ENCODE measurements at regions not wholly inside any gene's neighbourhood (a gene's known extent, or its start where the extent isn't known, plus 50 kb on each side); places are given as distances from the start of the nearest gene placed in this dataset.

DNA sequence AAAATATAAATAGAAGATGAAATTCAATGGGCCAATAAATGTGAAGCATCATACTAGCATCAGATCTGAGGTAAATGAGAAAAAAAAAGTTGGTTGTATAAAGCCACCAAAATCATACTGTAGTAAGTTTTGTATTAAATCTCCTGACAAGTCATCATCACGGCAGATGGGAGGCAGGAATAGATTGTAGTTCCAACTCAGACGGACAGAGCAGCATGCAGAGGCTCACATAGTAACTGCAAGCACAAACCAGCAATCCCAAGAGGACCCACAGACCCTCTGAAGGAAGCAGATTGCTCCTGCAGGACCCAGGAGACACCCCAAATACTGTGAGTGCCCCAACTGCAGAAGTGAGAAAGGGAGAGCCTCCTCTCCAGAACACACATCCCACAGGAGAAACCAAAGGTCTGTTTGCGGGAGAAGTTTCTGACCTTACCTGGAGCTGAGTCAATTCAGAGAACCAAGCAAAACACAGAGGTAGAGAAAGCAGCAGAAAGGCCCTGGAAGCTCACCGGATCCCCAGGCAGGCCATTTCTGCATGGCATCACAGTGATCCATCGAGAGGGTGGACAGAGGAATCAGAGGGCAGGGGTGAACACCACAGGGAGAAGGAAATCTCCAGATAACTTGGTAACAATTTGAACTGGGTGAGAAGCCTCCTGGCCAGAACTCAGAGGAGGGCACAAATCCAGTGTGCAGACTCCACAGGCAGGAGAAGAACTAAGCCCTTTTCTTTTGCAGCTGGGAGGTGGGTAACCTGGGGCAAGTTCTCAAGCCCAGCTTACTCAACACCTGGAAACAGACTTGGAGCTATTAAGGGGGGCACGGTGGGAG, 141.6 kb upstream of the ARHGEF26 start:
- DNase-seq (ENCODE audit: low read depth, low spot score) (no peak), FAIRE-seq (no peak)
- intact Hi-C loops (cut with micrococcal nuclease) = no loop called here
- no peak overlapping the region for H2AFZ ChIP-seq (ENCODE audit: low read depth, low read length)
- H3K36me3 ChIP-seq (ENCODE audit: control insufficient read depth in 2 of 2, extremely low read depth in 1 of 2, insufficient read depth in 2 of 2, low read length in 2 of 2) = no peaks in the 10 kb centered on the region
- peaks cover 4% of the 10 kb centered on the region for H3K4me1 ChIP-seq (ENCODE audit: control insufficient read depth, extremely low read depth, insufficient read depth, low read length)
- dilution Hi-C loops (cut with MboI; ENCODE audit: extremely low pct_ligation_motif_present, low sequenced_read_pairs) = no loop called here
- no peak overlapping the region for H3K9ac ChIP-seq (replicated peaks; ENCODE audit: extremely low read depth, insufficient read depth, low read length)
- no peak overlapping the region for H3K4me3 ChIP-seq (replicated peaks in 1 of 3; ENCODE audit: insufficient read depth in 1 of 3, low read depth in 1 of 3, low read length in 3 of 3)
- H3K79me2 ChIP-seq (ENCODE audit: control insufficient read depth, insufficient read depth, low read length) = no peaks in the 10 kb centered on the region
- no peak for TF ChIP-seq JUN (IDR thresholded peaks at IDR 0.05; ENCODE audit: borderline replicate concordance, insufficient read depth, insufficient read length, low read depth)
- TF ChIP-seq, protein P1, sequence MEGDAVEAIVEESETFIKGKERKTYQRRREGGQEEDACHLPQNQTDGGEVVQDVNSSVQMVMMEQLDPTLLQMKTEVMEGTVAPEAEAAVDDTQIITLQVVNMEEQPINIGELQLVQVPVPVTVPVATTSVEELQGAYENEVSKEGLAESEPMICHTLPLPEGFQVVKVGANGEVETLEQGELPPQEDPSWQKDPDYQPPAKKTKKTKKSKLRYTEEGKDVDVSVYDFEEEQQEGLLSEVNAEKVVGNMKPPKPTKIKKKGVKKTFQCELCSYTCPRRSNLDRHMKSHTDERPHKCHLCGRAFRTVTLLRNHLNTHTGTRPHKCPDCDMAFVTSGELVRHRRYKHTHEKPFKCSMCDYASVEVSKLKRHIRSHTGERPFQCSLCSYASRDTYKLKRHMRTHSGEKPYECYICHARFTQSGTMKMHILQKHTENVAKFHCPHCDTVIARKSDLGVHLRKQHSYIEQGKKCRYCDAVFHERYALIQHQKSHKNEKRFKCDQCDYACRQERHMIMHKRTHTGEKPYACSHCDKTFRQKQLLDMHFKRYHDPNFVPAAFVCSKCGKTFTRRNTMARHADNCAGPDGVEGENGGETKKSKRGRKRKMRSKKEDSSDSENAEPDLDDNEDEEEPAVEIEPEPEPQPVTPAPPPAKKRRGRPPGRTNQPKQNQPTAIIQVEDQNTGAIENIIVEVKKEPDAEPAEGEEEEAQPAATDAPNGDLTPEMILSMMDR (IDR thresholded peaks at IDR 0.05; ENCODE audit: extremely low read depth in 1 of 2, insufficient read depth in 1 of 2, low read depth in 1 of 2, low read length in 2 of 2) = no peak
- TF ChIP-seq FOS (IDR thresholded peaks at IDR 0.05; ENCODE audit: borderline replicate concordance, insufficient read depth, low read length) = no peak
- TF ChIP-seq MYC (IDR thresholded peaks at IDR 0.05; ENCODE audit: low read depth, low read length) = no peak
- TF ChIP-seq, protein P2, sequence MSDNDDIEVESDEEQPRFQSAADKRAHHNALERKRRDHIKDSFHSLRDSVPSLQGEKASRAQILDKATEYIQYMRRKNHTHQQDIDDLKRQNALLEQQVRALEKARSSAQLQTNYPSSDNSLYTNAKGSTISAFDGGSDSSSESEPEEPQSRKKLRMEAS (IDR thresholded peaks at IDR 0.05; ENCODE audit: insufficient read depth, insufficient read length) = no peak
- TF ChIP-seq EZH2 (IDR thresholded peaks at IDR 0.05; ENCODE audit: borderline replicate concordance, low read depth, low read length, severe bottlenecking) = no peak
- no peak for TF ChIP-seq POLR2AphosphoS5 (IDR thresholded peaks at IDR 0.05; ENCODE audit: insufficient read depth, low read depth, low read length)
- TF ChIP-seq POLR2A (IDR thresholded peaks at IDR 0.05; ENCODE audit: low read depth, low read length) = no peak
- TF ChIP-seq GATA2 (IDR thresholded peaks at IDR 0.05; ENCODE audit: insufficient read depth, insufficient read length, low read depth, low read length) = no peak
- no peaks in the 10 kb centered on the region for H3K9me1 ChIP-seq (replicated peaks; ENCODE audit: control insufficient read depth, extremely low read depth, insufficient read depth, low read length)
- POLR2A ChIA-PET = no interaction called here
- no peaks in the 10 kb centered on the region for H3K27me3 ChIP-seq (ENCODE audit: control insufficient read depth in 2 of 2, insufficient read depth in 2 of 2, low read length in 2 of 2)
- CTCF ChIA-PET = interaction anchor here (1.8 kb wide), 1 partner anchor 9 kb away, joined by 4 read pairs; no protein-coding TSS in a partner anchor
- no TSS peak for BruUV-seq (replicated peaks)
- no peaks in the 10 kb centered on the region for H4K20me1 ChIP-seq (replicated peaks; ENCODE audit: control insufficient read depth, extremely low read depth, insufficient read depth, low read length)
- H3K4me2 ChIP-seq (ENCODE audit: insufficient read depth, low read length) = no peak overlapping the region
- no peaks in the 10 kb centered on the region for H3K9me3 ChIP-seq (replicated peaks; ENCODE audit: control insufficient read depth, insufficient read depth, low read length)
- H3K27ac ChIP-seq (ENCODE audit: insufficient read depth, low read depth, low read length) = no peak overlapping the region
